ENCODE measurements at regions not wholly inside any gene's neighbourhood (a gene's known extent, or its start where the extent isn't known, plus 50 kb on each side); places are given as distances from the start of the nearest gene placed in this dataset.

DNA sequence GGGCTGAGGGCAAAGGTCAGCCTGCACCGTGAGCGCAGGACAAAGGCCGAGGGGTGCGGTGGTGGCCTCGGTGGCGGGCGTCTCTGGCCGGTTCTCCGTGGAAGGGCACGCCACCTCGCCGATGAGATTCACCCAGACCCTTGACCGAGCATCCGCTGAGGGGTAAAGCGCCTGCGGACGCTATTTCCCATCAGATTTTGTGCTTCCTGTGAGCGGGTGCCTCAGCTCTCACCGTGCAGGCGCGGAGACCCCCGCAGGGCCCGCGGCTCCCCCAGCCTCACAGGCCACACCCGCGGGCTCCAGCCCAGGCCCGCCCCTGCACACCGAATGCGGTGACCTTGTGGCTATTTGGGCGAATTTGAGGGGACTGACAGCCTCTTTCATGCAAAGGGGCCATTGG, 348.0 kb downstream of the TEX29 start:
- TF ChIP-seq EZH2phosphoT487 (conservative IDR thresholded peaks at IDR 0.05; ENCODE audit: low read length) (no peak), CTCF (IDR thresholded peaks at IDR 0.05; ENCODE audit: insufficient read depth, low read length, poor library complexity, severe bottlenecking) (no peak)
